ENCODE measurements at regions not wholly inside any gene's neighbourhood (a gene's known extent, or its start where the extent isn't known, plus 50 kb on each side); places are given as distances from the start of the nearest gene placed in this dataset.

DNA sequence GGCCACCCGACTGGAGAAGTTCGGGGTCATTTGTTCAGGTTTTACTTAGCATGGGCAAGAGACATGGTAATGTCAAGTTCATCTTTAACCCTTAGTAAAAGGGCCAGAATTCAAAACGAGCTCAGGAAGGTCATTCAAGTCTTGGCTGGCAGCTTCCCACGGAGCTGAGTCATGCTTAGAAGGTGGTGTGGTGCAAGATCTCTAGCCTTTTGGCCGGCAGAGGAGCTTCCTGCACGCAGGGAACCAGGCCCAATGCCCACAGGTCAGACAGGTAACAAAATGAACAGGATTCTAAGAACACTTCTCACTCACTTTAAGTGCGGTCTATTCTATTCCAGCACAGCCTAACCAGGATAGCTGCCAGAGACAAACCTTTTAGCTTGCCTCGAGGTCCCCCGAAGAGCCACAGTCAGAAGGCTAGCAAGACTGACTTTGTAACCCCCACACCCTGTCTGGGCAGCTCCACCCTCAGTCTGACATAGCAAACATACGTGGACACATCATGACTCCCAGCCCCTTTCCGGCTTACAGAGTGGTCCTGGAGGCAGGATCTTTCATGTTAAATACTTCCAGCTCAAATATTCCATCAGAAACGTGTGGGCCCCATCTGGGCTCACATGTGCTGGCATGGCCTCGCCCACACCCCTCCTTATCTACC is 292.7 kb downstream of the BCL11A start:
- TF ChIP-seq CTCF (conservative IDR thresholded peaks at IDR 0.05) (no peak), EZH2 (IDR thresholded peaks at IDR 0.05; ENCODE audit: low read depth) (no peak)

Measured in PC-9 (cell line).